ENCODE measurements at regions not wholly inside any gene's neighbourhood (a gene's known extent, or its start where the extent isn't known, plus 50 kb on each side); places are given as distances from the start of the nearest gene placed in this dataset.
"Not testable (repeated sequence)": the region's sequence is repeated elsewhere in the genome, so short reads cannot be mapped to it uniquely, and the experiment has no call there.

DNA sequence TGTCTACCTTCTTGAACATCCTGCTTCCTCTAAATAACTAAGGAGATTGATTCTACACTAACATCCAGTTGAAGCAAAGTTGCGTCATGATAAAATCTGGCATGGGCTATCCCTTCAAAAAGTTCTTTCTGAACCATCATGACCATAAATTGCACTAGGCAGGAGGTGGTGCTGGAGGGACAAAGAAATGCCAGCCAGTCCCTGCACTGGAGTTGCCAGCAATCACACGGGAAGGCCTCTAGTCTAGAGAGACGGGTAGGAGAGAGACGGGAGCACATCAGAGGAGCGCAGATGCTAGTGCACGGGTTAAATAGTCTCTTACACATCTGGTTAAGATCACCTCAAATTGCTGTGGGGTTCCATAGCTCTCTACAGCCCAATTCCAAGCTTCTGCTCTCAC lies 111.2 kb upstream of the PLGLB2 start:
- H3K9me3 ChIP-seq (ENCODE audit: control insufficient read depth, low read length); H3K4me1 ChIP-seq (ENCODE audit: control insufficient read depth in 1 of 2, insufficient read depth in 2 of 2, low read length in 2 of 2); ATAC-seq (ENCODE audit: low FRiP score); H3K27me3 ChIP-seq (ENCODE audit: control insufficient read depth in 1 of 2, insufficient read depth in 2 of 2, low read length in 1 of 2); DNase-seq; intact Hi-C loops (cut with DNase I); H3K4me3 ChIP-seq (ENCODE audit: low read length in 2 of 2); H3K36me3 ChIP-seq (ENCODE audit: control insufficient read depth in 1 of 2, insufficient read depth in 2 of 2, low read length in 1 of 2); H3K27ac ChIP-seq (ENCODE audit: low read depth in 1 of 2, low read length in 2 of 2): not testable (repeated sequence)
- 68 to 82% methylated on average over 5 of the region's 6 CpGs for WGBS, 2 donors

DNA sequence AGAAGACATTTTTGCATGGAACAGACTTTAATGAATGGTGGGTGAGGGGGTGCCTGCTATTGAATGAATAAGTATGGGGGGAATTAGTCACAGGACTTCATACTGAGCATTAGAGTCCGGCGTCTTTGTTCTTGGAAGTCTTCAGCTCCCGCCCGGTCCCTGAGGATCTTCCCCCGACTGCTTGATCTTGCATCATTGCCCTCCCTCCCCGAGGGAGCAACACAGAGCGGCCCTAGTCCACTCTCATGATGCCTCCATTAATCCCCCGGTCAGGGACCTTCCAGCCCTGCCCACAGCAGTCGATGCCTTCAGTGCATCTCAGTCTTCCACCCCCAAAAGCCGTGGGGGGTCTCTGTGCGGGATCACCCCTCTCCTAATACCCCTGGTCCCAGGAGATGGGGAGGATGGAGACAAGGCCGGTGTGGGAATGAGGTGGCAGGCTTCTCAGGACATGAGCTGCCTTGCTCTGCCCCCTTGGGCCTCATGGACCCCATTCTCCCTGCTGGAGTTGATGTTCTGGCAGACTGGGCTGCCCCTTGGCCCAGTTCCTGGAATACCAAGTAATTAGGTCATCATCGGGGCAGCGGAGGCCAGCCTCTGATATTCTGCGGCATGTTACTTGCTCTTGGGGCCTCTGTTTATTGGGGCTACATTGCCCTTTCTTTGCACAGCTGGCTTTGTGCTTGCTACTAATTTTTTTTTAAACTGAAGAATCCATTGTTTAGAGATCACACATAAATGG lies 110.5 kb upstream of the PLGLB2 start:
- H3K36me3 ChIP-seq (ENCODE audit: control insufficient read depth in 1 of 2, insufficient read depth in 2 of 2, low read length in 1 of 2); H3K4me3 ChIP-seq (ENCODE audit: low read length in 2 of 2); H3K4me1 ChIP-seq (ENCODE audit: control insufficient read depth in 1 of 2, insufficient read depth in 2 of 2, low read length in 2 of 2); DNase-seq; intact Hi-C loops (cut with DNase I); H3K27me3 ChIP-seq (ENCODE audit: control insufficient read depth in 1 of 2, insufficient read depth in 2 of 2, low read length in 1 of 2); H3K27ac ChIP-seq (ENCODE audit: low read depth in 1 of 2, low read length in 2 of 2); H3K9me3 ChIP-seq (ENCODE audit: control insufficient read depth, low read length): not testable (repeated sequence)
- WGBS, 2 donors: 76% methylated on average over 12 to 14 of the region's 15 CpGs
- ATAC-seq (ENCODE audit: low FRiP score): peak; percentile 24

DNA sequence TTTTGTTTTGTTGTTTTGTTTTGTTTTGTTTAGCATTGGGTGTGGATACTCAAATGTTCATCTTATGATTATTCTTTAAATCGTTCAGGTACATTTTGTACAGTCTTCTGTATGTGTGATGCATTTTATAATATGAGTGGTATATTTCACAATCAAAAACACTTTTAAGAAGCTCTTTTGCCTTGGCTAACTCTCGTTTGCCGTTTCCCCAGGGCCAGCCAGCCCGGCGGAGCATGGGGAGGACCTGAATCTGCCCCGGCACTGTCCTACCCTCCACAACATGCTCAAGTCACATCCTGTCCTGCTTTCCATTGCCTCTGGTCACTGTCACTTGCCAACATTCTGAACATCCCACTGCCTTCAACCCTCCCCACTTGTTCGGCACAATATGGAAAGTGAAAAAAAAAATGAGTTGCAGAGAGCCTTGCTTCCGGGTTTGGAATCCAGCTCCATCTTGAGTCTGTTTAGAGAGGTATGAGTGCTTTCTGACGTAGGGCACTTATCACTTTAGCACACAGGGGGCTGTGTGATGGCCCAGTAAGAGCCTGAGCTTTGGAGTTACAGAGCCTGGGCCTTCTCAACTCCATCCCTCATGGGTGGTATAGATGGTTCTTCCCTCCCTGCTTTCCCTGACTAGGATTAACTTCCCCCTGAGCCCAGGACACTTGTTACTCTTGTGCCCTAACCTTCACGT lies 109.6 kb upstream of the PLGLB2 start:
- WGBS, 2 donors: 92 to 94% methylated on average over 9 to 10 of the region's 10 CpGs
- DNase-seq; intact Hi-C loops (cut with DNase I); H3K4me1 ChIP-seq (ENCODE audit: control insufficient read depth in 1 of 2, insufficient read depth in 2 of 2, low read length in 2 of 2); H3K9me3 ChIP-seq (ENCODE audit: control insufficient read depth, low read length); ATAC-seq (ENCODE audit: low FRiP score); H3K27ac ChIP-seq (ENCODE audit: low read depth in 1 of 2, low read length in 2 of 2); H3K36me3 ChIP-seq (ENCODE audit: control insufficient read depth in 1 of 2, insufficient read depth in 2 of 2, low read length in 1 of 2); H3K27me3 ChIP-seq (ENCODE audit: control insufficient read depth in 1 of 2, insufficient read depth in 2 of 2, low read length in 1 of 2); H3K4me3 ChIP-seq (ENCODE audit: low read length in 2 of 2): not testable (repeated sequence)

DNA sequence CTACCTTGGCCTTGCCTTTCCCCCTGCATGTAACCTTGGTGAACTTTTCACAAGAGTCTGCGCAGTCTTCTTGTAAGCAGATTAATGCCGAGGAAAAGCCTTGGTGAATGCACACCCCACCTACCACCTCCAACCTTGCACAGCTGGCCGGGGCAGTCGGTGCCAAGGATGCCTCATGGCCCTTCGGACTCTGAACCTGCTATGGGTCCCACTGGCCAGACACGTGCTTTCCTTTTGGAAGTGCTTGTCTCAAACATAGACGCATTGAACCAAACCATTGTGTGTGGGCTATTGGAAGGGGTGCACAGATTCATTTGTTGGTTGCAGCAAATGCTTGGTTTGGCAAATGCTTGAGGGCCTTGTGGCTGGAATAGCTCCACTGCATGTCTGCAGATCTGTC lies 109.0 kb upstream of the PLGLB2 start:
- H3K27me3 ChIP-seq (ENCODE audit: control insufficient read depth in 1 of 2, insufficient read depth in 2 of 2, low read length in 1 of 2); H3K9me3 ChIP-seq (ENCODE audit: control insufficient read depth, low read length); ATAC-seq (ENCODE audit: low FRiP score); H3K36me3 ChIP-seq (ENCODE audit: control insufficient read depth in 1 of 2, insufficient read depth in 2 of 2, low read length in 1 of 2); H3K27ac ChIP-seq (ENCODE audit: low read depth in 1 of 2, low read length in 2 of 2); intact Hi-C loops (cut with DNase I); DNase-seq; H3K4me1 ChIP-seq (ENCODE audit: control insufficient read depth in 1 of 2, insufficient read depth in 2 of 2, low read length in 2 of 2); H3K4me3 ChIP-seq (ENCODE audit: low read length in 2 of 2): not testable (repeated sequence)
- 96 to 100% methylated on average over 1 to 3 of the region's 7 CpGs for WGBS, 2 donors

DNA sequence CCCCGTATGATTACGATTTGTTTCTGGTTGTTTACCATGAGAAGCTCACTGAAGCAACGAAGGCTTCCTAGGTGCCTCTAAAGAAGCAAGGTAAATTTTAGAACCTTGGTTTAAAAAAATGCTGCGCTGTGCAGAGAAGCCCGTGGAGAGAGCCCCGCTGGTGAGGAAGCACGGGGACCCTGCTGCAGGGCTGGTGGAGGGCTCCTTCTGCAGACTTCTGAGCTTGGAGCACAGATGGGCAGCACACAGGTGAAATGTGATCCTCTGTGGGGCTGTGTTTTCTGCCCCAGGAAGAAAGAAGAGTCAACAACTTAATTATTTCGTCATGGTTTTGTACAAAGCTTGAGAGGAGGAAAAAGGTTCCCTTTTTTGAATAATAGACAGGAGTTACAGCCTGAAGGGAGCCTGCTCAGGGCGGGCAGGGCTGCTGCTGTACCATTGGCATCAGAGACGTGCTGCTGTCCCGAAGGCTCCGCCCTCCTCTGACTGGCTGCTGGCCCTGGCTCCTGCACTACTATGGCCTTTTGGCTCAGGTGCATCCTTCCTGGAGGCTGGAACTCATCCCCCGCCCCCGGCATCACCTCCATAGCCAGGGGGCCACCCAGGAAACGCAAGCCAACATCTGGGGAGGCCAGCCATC lies 108.0 kb upstream of the PLGLB2 start:
- H3K27me3 ChIP-seq (ENCODE audit: control insufficient read depth in 1 of 2, insufficient read depth in 2 of 2, low read length in 1 of 2); H3K4me3 ChIP-seq (ENCODE audit: low read length in 2 of 2); DNase-seq; H3K9me3 ChIP-seq (ENCODE audit: control insufficient read depth, low read length); H3K4me1 ChIP-seq (ENCODE audit: control insufficient read depth in 1 of 2, insufficient read depth in 2 of 2, low read length in 2 of 2); H3K27ac ChIP-seq (ENCODE audit: low read depth in 1 of 2, low read length in 2 of 2); intact Hi-C loops (cut with DNase I); H3K36me3 ChIP-seq (ENCODE audit: control insufficient read depth in 1 of 2, insufficient read depth in 2 of 2, low read length in 1 of 2); ATAC-seq (ENCODE audit: low FRiP score): not testable (repeated sequence)
- WGBS, 2 donors: 85 to 89% methylated on average over 11 of the region's 15 CpGs

DNA sequence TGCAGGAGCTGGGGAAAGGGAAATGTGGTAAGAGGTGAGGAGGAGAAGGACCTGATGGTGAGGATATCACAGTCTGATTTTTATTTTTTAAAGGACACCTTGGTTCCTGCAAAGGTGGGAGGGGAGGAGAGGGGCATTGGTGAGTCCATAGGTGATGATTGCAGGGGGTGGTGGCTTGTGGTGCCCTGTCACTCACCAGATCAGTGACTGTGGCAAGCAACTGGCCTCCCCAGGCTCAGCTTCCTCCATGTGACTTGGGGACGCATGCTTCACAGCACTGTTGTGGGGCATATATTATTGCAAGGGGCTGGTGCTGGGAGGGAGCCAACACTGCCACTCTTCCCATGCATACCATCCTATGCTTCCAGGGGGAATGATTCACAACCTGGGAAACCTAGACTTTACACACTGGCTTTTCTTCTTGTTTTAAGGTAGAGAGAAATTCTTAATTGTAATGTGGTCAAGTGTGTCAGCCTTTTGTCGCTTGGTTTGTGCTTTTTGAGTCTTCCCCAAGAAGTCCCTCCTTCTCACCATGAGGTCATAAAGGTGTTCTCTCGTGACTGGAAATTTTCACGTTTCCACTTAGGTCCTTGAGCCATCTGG lies 106.8 kb upstream of the PLGLB2 start:
- ATAC-seq (ENCODE audit: low FRiP score); H3K4me3 ChIP-seq (ENCODE audit: low read length in 2 of 2); H3K36me3 ChIP-seq (ENCODE audit: control insufficient read depth in 1 of 2, insufficient read depth in 2 of 2, low read length in 1 of 2); H3K9me3 ChIP-seq (ENCODE audit: control insufficient read depth, low read length); DNase-seq; H3K4me1 ChIP-seq (ENCODE audit: control insufficient read depth in 1 of 2, insufficient read depth in 2 of 2, low read length in 2 of 2); intact Hi-C loops (cut with DNase I); H3K27me3 ChIP-seq (ENCODE audit: control insufficient read depth in 1 of 2, insufficient read depth in 2 of 2, low read length in 1 of 2); H3K27ac ChIP-seq (ENCODE audit: low read depth in 1 of 2, low read length in 2 of 2): not testable (repeated sequence)
- 88 to 92% methylated on average over 3 of the region's 4 CpGs for WGBS, 2 donors

DNA sequence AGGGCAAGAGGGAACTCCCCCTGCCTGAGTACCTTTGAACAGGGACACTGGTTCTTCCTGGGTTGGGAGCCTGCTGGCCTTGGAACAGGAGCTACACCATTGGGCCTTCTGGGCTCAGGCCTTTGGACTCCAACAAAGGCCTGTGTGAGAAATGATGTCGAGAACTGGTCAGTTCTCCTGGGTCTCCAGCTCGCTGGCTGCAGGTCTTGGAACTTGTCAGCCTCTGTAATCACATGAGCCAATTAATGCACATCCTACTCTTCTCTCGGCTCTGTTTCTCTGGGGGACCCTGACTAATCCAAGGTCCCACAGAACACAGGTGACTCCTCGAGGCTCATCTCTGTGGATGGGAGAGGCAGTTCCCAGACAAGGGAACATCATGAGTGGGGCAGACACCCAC lies 104.7 kb upstream of the PLGLB2 start:
- ATAC-seq (ENCODE audit: low FRiP score); H3K4me3 ChIP-seq (ENCODE audit: low read length in 2 of 2); intact Hi-C loops (cut with DNase I); H3K9me3 ChIP-seq (ENCODE audit: control insufficient read depth, low read length); H3K4me1 ChIP-seq (ENCODE audit: control insufficient read depth in 1 of 2, insufficient read depth in 2 of 2, low read length in 2 of 2); H3K27me3 ChIP-seq (ENCODE audit: control insufficient read depth in 1 of 2, insufficient read depth in 2 of 2, low read length in 1 of 2); H3K36me3 ChIP-seq (ENCODE audit: control insufficient read depth in 1 of 2, insufficient read depth in 2 of 2, low read length in 1 of 2); H3K27ac ChIP-seq (ENCODE audit: low read depth in 1 of 2, low read length in 2 of 2); DNase-seq: not testable (repeated sequence)
- 98 to 100% methylated on average over 2 to 4 of the region's 4 CpGs for WGBS, 2 donors

DNA sequence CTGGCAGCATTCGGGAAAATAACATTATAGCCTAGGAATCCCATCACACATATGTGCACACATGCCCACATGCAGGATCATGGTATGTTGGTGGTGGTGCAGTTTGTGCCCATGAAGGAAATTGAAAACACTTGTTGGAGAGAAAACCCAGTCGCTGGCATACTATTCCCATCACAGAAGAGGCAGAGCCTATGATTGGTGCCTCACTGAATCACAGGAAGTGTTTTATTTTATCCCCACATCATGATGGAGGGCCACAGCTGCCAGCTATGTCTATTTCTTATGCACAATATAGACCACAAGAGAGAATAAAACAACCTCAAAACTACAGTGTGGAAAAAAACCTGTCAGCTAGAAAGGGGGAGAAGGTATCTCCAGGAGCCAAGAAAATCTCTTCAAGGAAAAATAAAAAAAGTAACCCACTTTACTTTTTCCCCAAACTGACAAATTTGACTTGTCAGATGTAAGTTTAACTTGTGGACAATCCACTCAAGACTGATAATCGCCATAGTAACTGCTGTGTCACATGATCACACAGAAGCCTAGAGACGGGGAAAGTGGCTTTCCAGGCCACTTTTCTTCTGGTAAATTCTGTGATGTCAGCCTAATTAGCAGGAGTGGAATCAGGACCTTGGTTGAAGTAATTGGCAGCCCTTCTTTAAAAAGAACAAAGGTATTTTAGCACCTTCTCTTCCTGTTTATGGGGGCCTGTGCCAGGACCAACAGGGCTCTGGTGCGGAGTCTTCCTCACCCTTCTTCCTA lies 100.0 kb upstream of the PLGLB2 start:
- H3K27me3 ChIP-seq (ENCODE audit: control insufficient read depth in 1 of 2, insufficient read depth in 2 of 2, low read length in 1 of 2); H3K9me3 ChIP-seq (ENCODE audit: control insufficient read depth, low read length); intact Hi-C loops (cut with DNase I); DNase-seq; H3K27ac ChIP-seq (ENCODE audit: low read depth in 1 of 2, low read length in 2 of 2); H3K4me1 ChIP-seq (ENCODE audit: control insufficient read depth in 1 of 2, insufficient read depth in 2 of 2, low read length in 2 of 2); H3K36me3 ChIP-seq (ENCODE audit: control insufficient read depth in 1 of 2, insufficient read depth in 2 of 2, low read length in 1 of 2); ATAC-seq (ENCODE audit: low FRiP score); H3K4me3 ChIP-seq (ENCODE audit: low read length in 2 of 2): not testable (repeated sequence)
- 22 to 45% methylated on average over 3 to 4 of the region's 5 CpGs for WGBS, 2 donors

Measured in aorta (tissue), 5 donors.